HG02981 (cell line): ENCODE measurements at regions not wholly inside any gene's neighbourhood (a gene's known extent, or its start where the extent isn't known, plus 50 kb on each side); places are given as distances from the start of the nearest gene placed in this dataset.

Source experiments
- ATAC-seq: cut with Tn5 transposase; IDR thresholded peaks from one replicate; pipeline ENCODE4 v1.9.1; 2021; ENCODE audit warnings: mild to moderate bottlenecking, moderate library complexity; ENCODE audit not compliant: unreplicated experiment

- no peak for ATAC-seq
These were observed 248.6 kb downstream of the TBX15 start for GRCh38 chr1:118739501-118739900.

- no peak for ATAC-seq
These were observed 251.8 kb downstream of the TBX15 start for GRCh38 chr1:118736322-118736721.

- no peak for ATAC-seq
These were observed 270.2 kb downstream of the TBX15 start for GRCh38 chr1:118717893-118718292.

- no peak for ATAC-seq
These were observed 271.4 kb downstream of the TBX15 start for GRCh38 chr1:118716775-118717174.

GRCh38 chr1:118711356-118711755 is 276.8 kb downstream of the TBX15 start:
- ATAC-seq: no peak

GRCh38 chr1:118698911-118699310 is 289.2 kb downstream of the TBX15 start:
- ATAC-seq: no peak

GRCh38 chr1:118692143-118692542 is 296.0 kb downstream of the TBX15 start:
- ATAC-seq: no peak

GRCh38 chr1:118688891-118689290 is 299.3 kb downstream of the TBX15 start:
- ATAC-seq: no peak

- ATAC-seq: no peak
These were observed 326.3 kb downstream of the TBX15 start for GRCh38 chr1:118661769-118662320.

GRCh38 chr1:118660769-118661168 is 327.4 kb downstream of the TBX15 start:
- ATAC-seq: no peak

GRCh38 chr1:118659646-118660045 is 328.5 kb downstream of the TBX15 start:
- no peak for ATAC-seq

- ATAC-seq: no peak
These were observed 337.9 kb downstream of the TBX15 start for GRCh38 chr1:118650107-118650807.

- ATAC-seq: no peak
These were observed 338.6 kb downstream of the TBX15 start for GRCh38 chr1:118649369-118650106.

- ATAC-seq: no peak
These were observed 352.1 kb downstream of the TBX15 start for GRCh38 chr1:118636004-118636403.

GRCh38 chr1:118627435-118627834 is 360.7 kb downstream of the TBX15 start:
- ATAC-seq: no peak

GRCh38 chr1:118621839-118622238 is 366.3 kb downstream of the TBX15 start:
- ATAC-seq: no peak

- no peak for ATAC-seq
These were observed 369.4 kb downstream of the TBX15 start for GRCh38 chr1:118618618-118619340.

GRCh38 chr1:118617916-118618315 is 370.2 kb downstream of the TBX15 start:
- no peak for ATAC-seq

GRCh38 chr1:118615066-118615465 is 373.1 kb downstream of the TBX15 start:
- ATAC-seq: no peak

GRCh38 chr1:118589238-118589846 is 398.8 kb downstream of the TBX15 start:
- ATAC-seq: no peak

GRCh38 chr1:118588566-118588965 is 399.6 kb downstream of the TBX15 start:
- no peak for ATAC-seq
